IPS-11a (cell line): ENCODE measurements at regions not wholly inside any gene's neighbourhood (a gene's known extent, or its start where the extent isn't known, plus 50 kb on each side); places are given as distances from the start of the nearest gene placed in this dataset.
"Not testable (repeated sequence)": the region's sequence is repeated elsewhere in the genome, so short reads cannot be mapped to it uniquely, and the experiment has no call there.

Source experiments
- H3K4me3 ChIP-seq: one replicate; pipeline ENCODE4 v1.5.1; 2013; ENCODE audit warnings: low read depth, low read length, control low read depth

- H3K4me3 ChIP-seq: no peak overlapping the region
Measured at GRCh38 chr6:119980802-119981201, 631.2 kb upstream of the MAN1A1 start.

- no peak overlapping the region for H3K4me3 ChIP-seq
Measured at GRCh38 chr6:119979862-119980261, 630.3 kb upstream of the MAN1A1 start.

- no peak overlapping the region for H3K4me3 ChIP-seq
Measured at GRCh38 chr6:119978274-119978889, 628.8 kb upstream of the MAN1A1 start.

- H3K4me3 ChIP-seq: no peak overlapping the region
Measured at GRCh38 chr6:119974430-119975159, 625.0 kb upstream of the MAN1A1 start.

- no peak overlapping the region for H3K4me3 ChIP-seq
Measured at GRCh38 chr6:119966484-119966883, 616.9 kb upstream of the MAN1A1 start.

GRCh38 chr6:119965900-119966299 lies 616.3 kb upstream of the MAN1A1 start:
- no peak overlapping the region for H3K4me3 ChIP-seq

GRCh38 chr6:119965008-119965407 lies 615.4 kb upstream of the MAN1A1 start:
- H3K4me3 ChIP-seq: no peak overlapping the region

- H3K4me3 ChIP-seq: no peak overlapping the region
Measured at GRCh38 chr6:119962505-119962904, 612.9 kb upstream of the MAN1A1 start.

GRCh38 chr6:119961450-119961849 lies 611.9 kb upstream of the MAN1A1 start:
- no peak overlapping the region for H3K4me3 ChIP-seq

- no peak overlapping the region for H3K4me3 ChIP-seq
Measured at GRCh38 chr6:119960456-119960855, 610.9 kb upstream of the MAN1A1 start.

GRCh38 chr6:119960036-119960435 lies 610.5 kb upstream of the MAN1A1 start:
- H3K4me3 ChIP-seq: no peak overlapping the region

GRCh38 chr6:119957195-119957594 lies 607.6 kb upstream of the MAN1A1 start:
- H3K4me3 ChIP-seq: no peak overlapping the region

- no peak overlapping the region for H3K4me3 ChIP-seq
Measured at GRCh38 chr6:119952696-119953095, 603.1 kb upstream of the MAN1A1 start.

- no peak overlapping the region for H3K4me3 ChIP-seq
Measured at GRCh38 chr6:119950681-119951080, 601.1 kb upstream of the MAN1A1 start.

- H3K4me3 ChIP-seq: no peak overlapping the region
Measured at GRCh38 chr6:119942078-119942752, 592.7 kb upstream of the MAN1A1 start.

- H3K4me3 ChIP-seq: no peak overlapping the region
Measured at GRCh38 chr6:119938752-119939151, 589.2 kb upstream of the MAN1A1 start.

GRCh38 chr6:119934816-119935215 lies 585.3 kb upstream of the MAN1A1 start:
- no peak overlapping the region for H3K4me3 ChIP-seq

- H3K4me3 ChIP-seq: no peak overlapping the region
Measured at GRCh38 chr6:119929121-119929520, 579.6 kb upstream of the MAN1A1 start.

- H3K4me3 ChIP-seq: not testable (repeated sequence)
Measured at GRCh38 chr6:119924888-119925287, 575.3 kb upstream of the MAN1A1 start.

- no peak overlapping the region for H3K4me3 ChIP-seq
Measured at GRCh38 chr6:119922814-119923213, 573.3 kb upstream of the MAN1A1 start.

GRCh38 chr6:119921491-119922010 lies 572.0 kb upstream of the MAN1A1 start:
- no peak overlapping the region for H3K4me3 ChIP-seq

- H3K4me3 ChIP-seq: no peak overlapping the region
Measured at GRCh38 chr6:119917186-119917585, 567.6 kb upstream of the MAN1A1 start.
